Ascending aorta (tissue), 2 donors: ENCODE measurements at regions not wholly inside any gene's neighbourhood (a gene's known extent, or its start where the extent isn't known, plus 50 kb on each side); places are given as distances from the start of the nearest gene placed in this dataset.

Experiments used
- DNase-seq, 2 donors: peaks; one replicate each; pipeline ENCODE4 v3.0.0-alpha.2; 2019; ENCODE audit warnings: low spot score in 2 of 2
- H3K27ac ChIP-seq, 2 donors: fragments of 200-600 bp; sonication (generic); one replicate each; pipeline ENCODE4 v1.5.1; 2016 to 2017; ENCODE audit warnings: mild to moderate bottlenecking in 1 of 2
- H3K27me3 ChIP-seq: fragments of 200-600 bp; sonication (generic); one replicate; pipeline ENCODE4 v1.5.1; 2017
- H3K36me3 ChIP-seq, 2 donors: fragments of 200-600 bp; sonication (generic); one replicate each; pipeline ENCODE4 v1.5.1; 2016
- H3K4me1 ChIP-seq, 2 donors: fragments of 200-600 bp; sonication (generic); one replicate each; pipeline ENCODE4 v1.5.1; 2016 to 2017; ENCODE audit warnings: mild to moderate bottlenecking in 1 of 2
- H3K4me3 ChIP-seq, 2 donors: fragments of 200-600 bp; sonication (generic); one replicate each; pipeline ENCODE4 v1.5.1; 2016 to 2017; ENCODE audit warnings: mild to moderate bottlenecking in 1 of 2
- H3K9me3 ChIP-seq, 2 donors: fragments of 200-600 bp; sonication (generic); one replicate each; pipeline ENCODE4 v1.5.1; 2016
- intact Hi-C: fragments of 100-400 bp; cut with DNase I; formaldehyde crosslinking; loops from one replicate; pipeline ENCODE4 v1.15.1; 2023
- TF ChIP-seq, protein P1 (sequence below), 3 experiments: fragments of 200-600 bp in 2 of 3; fragments of 450-650 bp in 1 of 3; sonication (generic) in 2 of 3; IDR thresholded peaks; one replicate each; pipeline ENCODE4 v1.5.1; 2016 to 2019; ENCODE audit warnings: antibody characterized with exemption in 3 of 3, mild to moderate bottlenecking in 1 of 3, moderate library complexity in 1 of 3

DNA sequence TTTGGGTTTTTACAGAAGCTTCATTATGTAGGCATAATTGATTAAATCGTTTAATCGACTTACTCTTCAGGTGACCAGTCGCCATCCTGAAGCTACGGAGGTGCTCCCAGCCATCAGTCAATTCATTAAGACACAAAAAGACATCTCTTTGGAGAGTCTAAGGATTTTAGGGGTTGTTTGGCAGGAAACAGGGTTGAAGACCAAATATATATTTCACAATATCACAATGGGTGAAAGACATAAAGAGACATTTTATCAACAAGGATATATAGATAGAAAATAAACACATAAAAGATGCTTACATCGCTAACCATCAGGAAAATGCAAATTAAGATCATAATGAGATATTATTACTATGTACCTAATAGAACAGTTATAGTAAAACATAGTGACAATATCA, 104.0 kb upstream of the SIRPG start:
- H3K4me1 ChIP-seq, result peaks cover 0 to 6% of the 10 kb centered on the region in 2 donors
- no peaks in the 10 kb centered on the region for H3K9me3 ChIP-seq
- TF ChIP-seq, protein P1, sequence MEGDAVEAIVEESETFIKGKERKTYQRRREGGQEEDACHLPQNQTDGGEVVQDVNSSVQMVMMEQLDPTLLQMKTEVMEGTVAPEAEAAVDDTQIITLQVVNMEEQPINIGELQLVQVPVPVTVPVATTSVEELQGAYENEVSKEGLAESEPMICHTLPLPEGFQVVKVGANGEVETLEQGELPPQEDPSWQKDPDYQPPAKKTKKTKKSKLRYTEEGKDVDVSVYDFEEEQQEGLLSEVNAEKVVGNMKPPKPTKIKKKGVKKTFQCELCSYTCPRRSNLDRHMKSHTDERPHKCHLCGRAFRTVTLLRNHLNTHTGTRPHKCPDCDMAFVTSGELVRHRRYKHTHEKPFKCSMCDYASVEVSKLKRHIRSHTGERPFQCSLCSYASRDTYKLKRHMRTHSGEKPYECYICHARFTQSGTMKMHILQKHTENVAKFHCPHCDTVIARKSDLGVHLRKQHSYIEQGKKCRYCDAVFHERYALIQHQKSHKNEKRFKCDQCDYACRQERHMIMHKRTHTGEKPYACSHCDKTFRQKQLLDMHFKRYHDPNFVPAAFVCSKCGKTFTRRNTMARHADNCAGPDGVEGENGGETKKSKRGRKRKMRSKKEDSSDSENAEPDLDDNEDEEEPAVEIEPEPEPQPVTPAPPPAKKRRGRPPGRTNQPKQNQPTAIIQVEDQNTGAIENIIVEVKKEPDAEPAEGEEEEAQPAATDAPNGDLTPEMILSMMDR (IDR thresholded peaks at IDR 0.05), result no peak
- no peak for DNase-seq
- no peak overlapping the region for H3K27ac ChIP-seq
- no peaks in the 10 kb centered on the region for H3K27me3 ChIP-seq
- no peak overlapping the region for H3K4me3 ChIP-seq
- intact Hi-C loops, result no loop called here
- no peaks in the 10 kb centered on the region for H3K36me3 ChIP-seq

DNA sequence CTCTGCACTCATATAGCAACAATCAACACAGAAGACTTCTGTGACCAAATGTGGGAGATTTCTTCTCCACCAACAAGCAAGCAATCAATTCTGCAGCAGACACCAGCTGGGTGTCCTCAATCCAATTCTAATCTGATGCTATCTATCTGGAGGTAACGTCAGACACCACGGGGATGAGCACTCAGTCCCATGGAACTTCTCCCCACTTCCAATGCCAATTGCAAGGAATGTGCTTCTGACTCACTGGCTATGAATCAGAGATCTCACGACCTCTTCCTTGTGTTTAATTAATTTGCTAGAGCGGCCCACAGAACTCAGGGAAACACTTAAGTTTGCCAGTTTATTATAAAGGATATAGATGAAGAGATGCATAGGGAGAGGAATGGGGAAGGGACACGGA, 103.5 kb upstream of the SIRPG start:
- no peak overlapping the region for H3K4me3 ChIP-seq
- H3K27ac ChIP-seq, result no peak overlapping the region
- intact Hi-C loops, result no loop called here
- H3K27me3 ChIP-seq, result no peaks in the 10 kb centered on the region
- DNase-seq, result no peak
- no peaks in the 10 kb centered on the region for H3K9me3 ChIP-seq
- TF ChIP-seq, protein P1 (IDR thresholded peaks at IDR 0.05), result no peak
- H3K36me3 ChIP-seq, result no peaks in the 10 kb centered on the region
- peaks cover 0 to 6% of the 10 kb centered on the region in 2 donors for H3K4me1 ChIP-seq

DNA sequence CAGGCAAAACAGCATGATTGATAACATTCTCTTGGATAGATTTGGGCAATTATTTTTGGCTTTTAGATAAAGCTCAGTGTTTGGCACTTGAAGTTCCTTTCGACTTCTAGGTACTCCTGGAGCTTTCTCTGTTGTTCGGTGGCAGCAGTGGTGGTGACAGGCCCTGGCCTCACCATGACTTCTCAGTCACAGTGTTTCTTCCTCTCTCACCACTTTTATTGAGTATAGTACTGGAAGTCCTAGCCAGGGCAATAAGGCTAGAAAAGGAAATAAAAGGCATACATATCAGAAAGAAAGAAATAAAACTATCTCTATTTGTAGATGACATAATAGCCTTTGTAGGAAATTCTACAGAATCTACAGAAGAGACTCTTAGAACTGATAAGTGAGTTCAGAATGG, 101.2 kb upstream of the SIRPG start:
- no peak overlapping the region for H3K4me3 ChIP-seq
- no peak overlapping the region for H3K27ac ChIP-seq
- no peak for DNase-seq
- H3K9me3 ChIP-seq, result no peaks in the 10 kb centered on the region
- intact Hi-C loops, result no loop called here
- no peaks in the 10 kb centered on the region for H3K27me3 ChIP-seq
- TF ChIP-seq, protein P1 (IDR thresholded peaks at IDR 0.05), result no peak
- H3K36me3 ChIP-seq, result no peaks in the 10 kb centered on the region
- H3K4me1 ChIP-seq, result no peaks in the 10 kb centered on the region

DNA sequence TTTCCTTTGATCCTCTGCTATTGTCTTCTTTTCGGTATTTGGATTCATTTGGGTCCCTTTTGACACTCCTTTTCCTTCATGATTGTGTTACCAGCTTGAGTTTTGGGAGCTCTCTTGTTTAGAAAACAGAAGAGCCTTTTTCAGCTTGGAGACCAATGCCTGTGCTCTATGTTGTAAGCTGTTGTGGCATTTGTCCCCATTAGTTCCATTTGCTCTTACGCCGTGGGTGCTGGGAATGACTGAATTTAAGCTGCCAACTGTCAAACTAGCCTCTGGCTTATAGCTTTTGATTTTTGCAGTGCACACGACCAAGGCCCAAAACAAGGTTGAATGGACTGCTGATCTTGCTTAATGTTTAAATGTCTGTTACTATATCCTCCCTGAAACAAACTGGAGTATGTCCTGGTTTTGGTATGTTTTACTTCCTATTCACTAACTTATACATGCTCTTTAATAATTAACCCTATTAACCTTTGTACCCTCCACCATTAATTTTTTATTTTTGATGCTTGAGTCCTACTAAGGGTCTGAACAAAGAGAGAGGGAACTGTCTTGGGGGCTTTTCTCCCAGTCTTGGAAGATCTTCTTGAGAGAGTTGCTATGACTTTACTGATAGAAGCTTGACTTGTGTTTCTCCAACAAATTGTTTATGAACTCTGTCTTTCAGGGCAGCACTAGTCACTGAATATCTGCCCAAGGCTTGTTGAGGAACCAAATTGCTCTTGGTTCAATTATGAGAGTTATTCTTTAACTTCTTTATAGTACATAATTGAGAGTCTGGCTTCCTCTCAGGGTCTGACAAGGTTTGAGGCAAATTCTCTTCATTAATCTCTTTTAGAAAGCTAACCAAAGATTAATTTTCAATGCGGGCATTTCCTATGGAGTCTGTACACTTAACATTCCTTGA, 100.3 kb upstream of the SIRPG start:
- no peaks in the 10 kb centered on the region for H3K4me1 ChIP-seq
- no peak for DNase-seq
- no peaks in the 10 kb centered on the region for H3K36me3 ChIP-seq
- no peak overlapping the region for H3K4me3 ChIP-seq
- H3K9me3 ChIP-seq, result no peaks in the 10 kb centered on the region
- intact Hi-C loops, result no loop called here
- no peak overlapping the region for H3K27ac ChIP-seq
- no peaks in the 10 kb centered on the region for H3K27me3 ChIP-seq
- TF ChIP-seq, protein P1 (IDR thresholded peaks at IDR 0.05), result no peak

DNA sequence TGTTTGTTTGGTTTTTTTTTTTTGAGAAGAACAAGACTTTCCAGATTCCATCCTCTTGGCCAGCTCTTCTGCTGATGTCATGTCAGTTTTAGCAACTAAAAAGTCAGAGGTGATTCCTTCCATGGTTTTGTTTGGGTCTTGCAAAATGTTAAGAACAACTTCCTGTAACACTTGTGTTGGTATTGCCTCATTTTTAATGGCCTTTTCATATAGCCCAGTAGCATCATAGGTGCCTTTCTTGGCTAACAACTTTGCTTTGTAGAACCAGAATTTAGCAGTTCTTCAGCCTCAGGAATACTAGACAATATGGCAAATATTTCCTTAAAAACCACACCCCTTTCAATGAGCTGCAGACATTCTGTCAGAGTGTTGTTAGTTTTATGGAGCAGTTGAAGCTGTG, 99.5 kb upstream of the SIRPG start:
- H3K4me1 ChIP-seq, result no peaks in the 10 kb centered on the region
- H3K9me3 ChIP-seq, result no peaks in the 10 kb centered on the region
- intact Hi-C loops, result no loop called here
- DNase-seq, result no peak
- no peaks in the 10 kb centered on the region for H3K27me3 ChIP-seq
- H3K36me3 ChIP-seq, result no peaks in the 10 kb centered on the region
- TF ChIP-seq, protein P1 (IDR thresholded peaks at IDR 0.05), result no peak
- no peak overlapping the region for H3K27ac ChIP-seq
- H3K4me3 ChIP-seq, result no peak overlapping the region
